ENCODE measurements at regions not wholly inside any gene's neighbourhood (a gene's known extent, or its start where the extent isn't known, plus 50 kb on each side); places are given as distances from the start of the nearest gene placed in this dataset.

- Histone ChIP-seq H3K36me3 (ENCODE audit: control insufficient read depth in 2 of 2, insufficient read depth in 2 of 2, low read length in 1 of 2) (no peaks in the 10 kb centered on the region), H4K20me1 (ENCODE audit: control insufficient read depth, insufficient read depth) (no peaks in the 10 kb centered on the region), H2AFZ (ENCODE audit: control insufficient read depth, low read depth, low read length) (no peak overlapping the region), H3K27ac (ENCODE audit: control insufficient read depth, insufficient read depth) (no peak overlapping the region), H3K9me3 (replicated peaks; ENCODE audit: control insufficient read depth, insufficient read depth, low read length) (no peaks in the 10 kb centered on the region), H3K79me2 (ENCODE audit: control insufficient read depth, insufficient read depth, low read length) (no peaks in the 10 kb centered on the region), H3K4me3 (no peak overlapping the region), H3K4me1 (ENCODE audit: control insufficient read depth, insufficient read depth, low read length) (no peaks in the 10 kb centered on the region), H3K27me3 (replicated peaks in 1 of 2; ENCODE audit: control insufficient read depth in 2 of 2, insufficient read depth in 2 of 2, low read length in 1 of 2) (no peaks in the 10 kb centered on the region), H3K9ac (ENCODE audit: control insufficient read depth, insufficient read depth, low read length) (no peak overlapping the region), H3K4me2 (ENCODE audit: control insufficient read depth, insufficient read depth) (no peak overlapping the region)
- in situ Hi-C loops (cut with MboI): no loop called here
- ChIA-PET RAD21 (ENCODE audit: unreplicated experiment) (no interaction called here), CTCF (no interaction called here), SMC1A (ENCODE audit: uncharacterized antibody, unreplicated experiment) (no interaction called here), POLR2A (no interaction called here)
- ATAC-seq (no peak), DNase-seq (ENCODE audit: low read depth, low spot score) (no peak), FAIRE-seq (no peak)
- no TSS peak for BruUV-seq (replicated peaks)
- TF ChIP-seq YY1 (IDR thresholded peaks at IDR 0.05; ENCODE audit: low read depth, low read length) (no peak), FOXK2 (IDR thresholded peaks at IDR 0.05) (no peak), NFXL1 (IDR thresholded peaks at IDR 0.05; ENCODE audit: borderline replicate concordance) (no peak), RCOR1 (conservative IDR thresholded peaks at IDR 0.05; ENCODE audit: low read depth, low read length) (no peak), POLR2AphosphoS2 (IDR thresholded peaks at IDR 0.05; ENCODE audit: low read depth, low read length) (no peak), FOXM1 (IDR thresholded peaks at IDR 0.05; ENCODE audit: low read depth, low read length) (no peak), MTA3 (IDR thresholded peaks at IDR 0.05; ENCODE audit: borderline replicate concordance, low read length) (no peak), SUZ12 (IDR thresholded peaks at IDR 0.05; ENCODE audit: unreplicated experiment) (no peak), HDGF (IDR thresholded peaks at IDR 0.05) (no peak), NFIC (IDR thresholded peaks at IDR 0.05; ENCODE audit: low read depth, low read length) (no peak), SREBF1 (IDR thresholded peaks at IDR 0.05; ENCODE audit: low read length) (no peak)
- TF ChIP-seq, protein P1, sequence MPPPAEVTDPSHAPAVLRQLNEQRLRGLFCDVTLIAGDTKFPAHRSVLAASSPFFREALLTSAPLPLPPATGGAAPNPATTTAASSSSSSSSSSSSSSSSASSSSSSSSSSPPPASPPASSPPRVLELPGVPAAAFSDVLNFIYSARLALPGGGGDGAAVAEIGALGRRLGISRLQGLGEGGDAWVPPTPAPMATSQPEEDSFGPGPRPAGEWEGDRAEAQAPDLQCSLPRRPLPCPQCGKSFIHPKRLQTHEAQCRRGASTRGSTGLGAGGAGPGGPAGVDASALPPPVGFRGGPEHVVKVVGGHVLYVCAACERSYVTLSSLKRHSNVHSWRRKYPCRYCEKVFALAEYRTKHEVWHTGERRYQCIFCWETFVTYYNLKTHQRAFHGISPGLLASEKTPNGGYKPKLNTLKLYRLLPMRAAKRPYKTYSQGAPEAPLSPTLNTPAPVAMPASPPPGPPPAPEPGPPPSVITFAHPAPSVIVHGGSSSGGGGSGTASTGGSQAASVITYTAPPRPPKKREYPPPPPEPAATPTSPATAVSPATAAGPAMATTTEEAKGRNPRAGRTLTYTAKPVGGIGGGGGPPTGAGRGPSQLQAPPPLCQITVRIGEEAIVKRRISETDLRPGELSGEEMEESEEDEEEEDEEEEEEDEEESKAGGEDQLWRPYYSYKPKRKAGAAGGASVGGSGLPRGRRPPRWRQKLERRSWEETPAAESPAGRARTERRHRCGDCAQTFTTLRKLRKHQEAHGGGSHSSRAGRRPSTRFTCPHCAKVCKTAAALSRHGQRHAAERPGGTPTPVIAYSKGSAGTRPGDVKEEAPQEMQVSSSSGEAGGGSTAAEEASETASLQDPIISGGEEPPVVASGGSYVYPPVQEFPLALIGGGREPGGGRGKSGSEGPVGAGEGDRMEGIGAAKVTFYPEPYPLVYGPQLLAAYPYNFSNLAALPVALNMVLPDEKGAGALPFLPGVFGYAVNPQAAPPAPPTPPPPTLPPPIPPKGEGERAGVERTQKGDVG (CRISPR knock-in tag; IDR thresholded peaks at IDR 0.05): no peak
- TF ChIP-seq, protein P2, sequence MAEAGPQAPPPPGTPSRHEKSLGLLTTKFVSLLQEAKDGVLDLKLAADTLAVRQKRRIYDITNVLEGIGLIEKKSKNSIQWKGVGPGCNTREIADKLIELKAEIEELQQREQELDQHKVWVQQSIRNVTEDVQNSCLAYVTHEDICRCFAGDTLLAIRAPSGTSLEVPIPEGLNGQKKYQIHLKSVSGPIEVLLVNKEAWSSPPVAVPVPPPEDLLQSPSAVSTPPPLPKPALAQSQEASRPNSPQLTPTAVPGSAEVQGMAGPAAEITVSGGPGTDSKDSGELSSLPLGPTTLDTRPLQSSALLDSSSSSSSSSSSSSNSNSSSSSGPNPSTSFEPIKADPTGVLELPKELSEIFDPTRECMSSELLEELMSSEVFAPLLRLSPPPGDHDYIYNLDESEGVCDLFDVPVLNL (IDR thresholded peaks at IDR 0.05; ENCODE audit: low read depth, low read length): no peak
- 38% methylated on average over 1 of the region's 1 CpG for WGBS (ENCODE audit: insufficient coverage, insufficient replicate concordance, low lambda C conversion rate, missing lambda C conversion rate)
- intact Hi-C loops (cut with micrococcal nuclease; ENCODE audit: unreplicated experiment): no loop called here
These were observed 969.1 kb downstream of the AMY1C start for GRCh38 chr1:104718752-104719151.

Data from GM12878 (cell line).